Urinary bladder (tissue), 4 donors: ENCODE measurements at regions not wholly inside any gene's neighbourhood (a gene's known extent, or its start where the extent isn't known, plus 50 kb on each side); places are given as distances from the start of the nearest gene placed in this dataset. TPM values are rescaled to one million over a fixed set of nuclear protein-coding genes. Genes with fewer than 3 reads are reported as not detected.
"Not testable (repeated sequence)": the region's sequence is repeated elsewhere in the genome, so short reads cannot be mapped to it uniquely, and the experiment has no call there.

ENCODE experiments used
- DNase-seq: peaks from one replicate; pipeline ENCODE4 v3.0.0-alpha.2; 2015; ENCODE audit errors: extremely low spot score
- H3K27ac ChIP-seq: one replicate; pipeline ENCODE4 v1.5.1; 2013; ENCODE audit warnings: low read depth, mild to moderate bottlenecking, moderate library complexity
- H3K36me3 ChIP-seq: one replicate; pipeline ENCODE4 v1.6.1; 2013; ENCODE audit warnings: mild to moderate bottlenecking, moderate library complexity; ENCODE audit not compliant: insufficient read depth
- H3K4me1 ChIP-seq: one replicate; pipeline ENCODE4 v1.6.1; 2013; ENCODE audit warnings: mild to moderate bottlenecking, moderate library complexity; ENCODE audit not compliant: insufficient read depth
- H3K4me3 ChIP-seq: one replicate; pipeline ENCODE4 v1.5.1; 2013; ENCODE audit warnings: low read depth, low read length
- WGBS: extraction: QIAGEN DNeasy Blood & Tissue Kit; methylation state at CpG from one replicate; pipeline ENCODE4 v1.1.7; 2013; 5-methylcytosine and 5-hydroxymethylcytosine counted together
- small RNA-seq: library from RNA; depleted of rRNA; stranded (forward); fragments of <200 nt; gene quantifications from one replicate; pipeline ENCODE3, GENCODE V24; 2014
- donor health status: healthy with polysubstance abuse.
- donor health status: healthy.

DNA sequence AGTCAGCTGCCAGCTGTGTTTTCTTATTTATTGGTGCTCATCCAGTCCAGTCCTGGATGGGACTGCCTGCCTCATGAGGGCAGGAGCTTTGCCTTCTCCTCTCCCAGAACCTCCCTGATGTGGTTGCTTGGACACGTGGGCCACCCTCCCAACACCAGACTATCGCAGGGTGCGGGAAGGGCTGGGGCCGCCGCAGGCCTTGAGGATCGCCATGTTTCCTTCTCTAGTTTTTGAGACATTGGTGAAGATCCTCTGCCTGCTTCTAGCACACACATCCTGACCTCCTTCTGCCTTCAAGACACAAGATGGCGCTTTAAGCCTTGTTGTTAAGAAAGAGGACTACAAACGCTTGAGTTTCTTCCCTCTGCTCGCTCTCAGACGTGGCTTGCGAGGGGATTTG is 2937.0 kb downstream of the RPIA start:
- not testable (repeated sequence) for H3K4me1 ChIP-seq, H3K27ac ChIP-seq, H3K36me3 ChIP-seq, H3K4me3 ChIP-seq, DNase-seq
- WGBS: 36% methylated on average over 6 of the region's 11 CpGs

DNA sequence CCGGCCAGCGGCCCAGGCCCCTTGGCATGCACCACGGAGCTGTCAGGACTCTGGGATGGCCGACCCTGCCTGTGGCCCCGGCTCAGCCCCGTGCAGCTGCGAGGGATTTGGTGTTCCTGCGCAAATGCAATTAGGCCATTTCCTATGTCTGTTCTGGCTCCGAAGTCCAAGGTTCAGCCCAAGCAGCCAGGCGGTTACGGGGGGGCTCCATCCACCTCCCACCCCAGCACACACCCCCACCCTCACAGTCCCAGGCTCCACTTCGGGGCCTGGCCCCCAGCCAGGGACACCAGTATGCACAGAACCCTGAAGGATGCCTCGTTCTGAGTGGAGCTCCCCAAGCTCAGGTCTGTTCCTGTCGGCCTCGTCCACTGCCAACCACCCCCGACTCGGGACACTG is 2965.7 kb downstream of the RPIA start:
- H3K4me1 ChIP-seq, DNase-seq, H3K4me3 ChIP-seq, H3K27ac ChIP-seq, H3K36me3 ChIP-seq: not testable (repeated sequence)
- WGBS: 51% methylated on average over 4 of the region's 17 CpGs

DNA sequence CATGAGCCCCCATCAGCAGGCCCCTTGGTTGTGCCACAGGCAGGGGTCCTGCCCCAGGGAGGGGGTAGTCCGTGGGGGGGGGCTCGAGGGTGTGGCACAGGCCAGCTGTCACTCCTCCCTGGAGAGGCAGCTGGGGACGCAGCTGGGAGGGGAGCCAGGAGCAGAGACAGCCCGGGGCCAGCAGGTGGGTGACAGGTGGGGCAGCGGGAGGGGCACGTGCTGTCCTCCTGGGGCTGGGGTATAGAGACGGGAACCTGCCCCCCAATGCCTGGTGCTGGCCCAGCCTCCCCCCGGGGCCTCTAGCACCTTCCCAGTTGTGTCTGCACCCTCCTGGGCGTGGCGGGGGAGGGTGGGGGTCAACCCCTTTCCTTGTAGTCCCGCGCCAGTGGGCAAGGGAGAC is 2966.9 kb downstream of the RPIA start:
- not testable (repeated sequence) for H3K36me3 ChIP-seq, H3K4me1 ChIP-seq, H3K27ac ChIP-seq, DNase-seq, H3K4me3 ChIP-seq
- 70% methylated on average over 11 of the region's 12 CpGs for WGBS

DNA sequence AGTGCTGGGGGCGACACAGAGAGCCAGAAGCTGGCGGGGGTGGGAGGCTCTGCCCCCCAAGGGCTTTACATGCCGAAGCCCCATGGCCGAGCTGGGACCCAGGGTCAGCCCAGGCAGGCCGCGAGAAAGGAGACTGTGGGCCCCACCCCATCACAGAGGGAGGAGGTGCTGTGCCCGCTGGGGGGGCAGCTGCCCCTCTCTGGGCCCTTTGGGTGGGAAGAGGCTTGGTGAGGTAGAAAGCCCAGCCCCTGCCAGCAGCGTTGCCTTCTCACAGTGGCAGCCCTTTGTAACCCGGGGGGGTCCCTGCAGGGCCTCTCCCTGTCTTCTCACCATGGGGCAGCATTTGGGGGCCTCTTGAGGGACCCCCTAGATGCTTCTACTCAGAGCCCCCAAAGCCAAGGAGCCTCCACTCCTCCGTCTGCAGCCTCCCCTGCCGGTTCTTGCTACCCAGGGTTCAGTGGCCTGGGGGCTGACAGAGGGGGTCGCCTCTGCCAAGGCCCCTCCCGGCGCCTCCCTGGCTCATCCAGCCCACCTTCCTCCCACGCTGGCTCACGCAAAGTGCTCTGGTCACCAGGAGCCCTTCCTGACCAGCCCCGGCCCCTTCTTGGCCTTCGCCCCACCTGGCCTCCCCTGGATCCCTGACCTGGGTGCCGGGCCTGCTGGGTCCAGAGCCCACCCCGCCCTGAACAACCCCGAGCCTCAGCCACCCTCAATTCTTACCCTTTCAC is 2967.9 kb downstream of the RPIA start:
- H3K4me1 ChIP-seq, H3K27ac ChIP-seq, H3K36me3 ChIP-seq, DNase-seq: not testable (repeated sequence)
- H3K4me3 ChIP-seq: peak overlapping the region; percentile 37
- 43% methylated on average over 15 of the region's 21 CpGs for WGBS

DNA sequence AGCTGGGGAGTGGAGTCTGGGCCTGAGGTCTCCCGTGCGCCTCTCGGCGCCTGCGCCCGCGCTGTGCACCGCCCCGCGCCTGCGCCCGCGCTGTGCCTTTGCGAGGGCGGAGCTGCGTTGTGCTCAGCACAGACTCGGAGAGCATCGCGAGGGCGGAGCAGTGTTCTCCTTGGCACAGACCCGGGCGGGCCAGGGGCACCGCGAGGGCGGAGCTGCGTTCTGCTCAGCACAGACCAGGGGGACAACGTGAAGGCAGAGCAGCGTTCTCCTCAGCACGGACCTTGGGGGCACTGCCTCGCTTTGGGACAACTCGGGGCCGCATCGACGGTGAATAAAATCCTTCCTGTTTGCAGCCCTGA is 2968.4 kb downstream of the RPIA start:
- H3K27ac ChIP-seq, H3K4me1 ChIP-seq, H3K36me3 ChIP-seq, DNase-seq: not testable (repeated sequence)
- H3K4me3 ChIP-seq: peak overlapping the region; percentile 14
- WGBS: 21% methylated on average over 24 of the region's 34 CpGs

DNA sequence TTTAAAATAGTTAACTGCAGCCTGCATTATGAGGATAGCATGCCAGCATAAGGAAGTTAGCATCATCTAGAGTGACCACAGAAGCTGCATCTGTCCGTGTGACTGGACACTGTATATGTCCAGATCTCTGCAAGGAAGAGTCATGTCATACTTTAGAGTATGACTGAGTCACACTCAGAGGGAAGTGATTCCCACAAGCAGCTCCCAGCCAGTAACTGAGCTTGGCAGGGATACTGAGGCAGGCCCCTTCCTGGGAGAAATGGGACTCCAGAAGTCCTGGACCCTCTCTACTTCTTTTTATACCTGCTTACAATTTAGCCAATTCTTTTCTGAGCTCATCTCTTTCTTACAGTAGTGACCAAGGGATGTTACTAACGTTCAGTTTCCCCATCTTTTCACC is 2975.9 kb downstream of the RPIA start:
- H3K4me1 ChIP-seq, DNase-seq, H3K36me3 ChIP-seq, H3K4me3 ChIP-seq, H3K27ac ChIP-seq: not testable (repeated sequence)
- WGBS: 64% methylated on average over 1 of the region's 2 CpGs

DNA sequence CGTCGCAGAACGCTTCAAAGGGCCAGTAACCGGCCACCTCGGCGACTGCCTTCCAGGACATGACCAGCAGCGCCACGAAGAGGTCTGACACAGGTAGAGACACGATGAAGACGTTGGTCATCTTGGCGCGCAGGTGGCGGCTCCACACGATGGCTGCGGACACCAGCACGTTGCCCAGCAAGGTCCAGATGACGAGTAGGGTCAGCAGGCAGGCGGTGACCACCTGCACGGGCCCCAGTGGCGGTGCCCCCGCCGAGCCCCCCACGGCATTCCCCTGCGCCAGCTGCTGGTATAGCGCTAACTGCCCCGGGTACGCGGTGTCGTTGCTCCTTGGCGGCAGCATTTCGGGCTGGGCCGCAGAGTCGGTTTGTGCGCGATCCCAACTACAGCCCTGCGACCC is 2994.1 kb downstream of the RPIA start:
- not testable (repeated sequence) for DNase-seq, H3K4me1 ChIP-seq, H3K27ac ChIP-seq, H3K4me3 ChIP-seq, H3K36me3 ChIP-seq
- 48% methylated on average over 25 of the region's 36 CpGs for WGBS

DNA sequence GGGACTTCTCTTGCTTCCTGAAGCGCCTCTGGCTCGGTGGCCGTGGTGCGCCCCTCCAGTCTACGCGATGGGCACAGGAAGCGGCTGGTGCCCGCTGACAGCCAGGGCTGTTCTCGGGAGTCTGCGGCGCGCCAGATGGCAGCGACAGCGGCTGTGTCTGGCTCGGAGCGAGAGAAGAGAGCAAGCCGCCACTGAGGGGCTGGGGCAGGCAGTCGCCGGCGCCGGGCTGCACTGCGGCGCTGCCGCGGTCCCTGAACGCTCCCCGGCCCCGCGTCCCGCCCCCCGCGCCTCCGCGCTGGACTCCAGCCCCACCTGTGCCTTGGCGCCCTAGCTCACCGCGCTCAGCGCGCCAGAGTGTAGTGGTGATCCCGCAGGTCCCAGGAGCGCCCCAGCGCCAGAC is 2994.6 kb downstream of the RPIA start:
- H3K4me1 ChIP-seq, H3K36me3 ChIP-seq, H3K4me3 ChIP-seq, DNase-seq, H3K27ac ChIP-seq: not testable (repeated sequence)
- 12% methylated on average over 30 of the region's 42 CpGs for WGBS

Small RNAs in the stretch of these regions (small RNA-seq; reads per million reads assigned to genes)
- not detected for gene AC233266.1
- gene RNA5SP100: not detected
